HepG2 (cell line): ENCODE measurements at regions not wholly inside any gene's neighbourhood (a gene's known extent, or its start where the extent isn't known, plus 50 kb on each side); places are given as distances from the start of the nearest gene placed in this dataset.

Experiments
- BCLAF1 ChIP-seq: fragments of 450-650 bp; IDR thresholded peaks from 2 replicates; pipeline ENCODE4 v1.6.1; 2017; ENCODE audit warnings: mild to moderate bottlenecking
- CSRNP2 ChIP-seq: sonication (generic); formaldehyde crosslinking; conservative IDR thresholded peaks from 2 replicates; pipeline ENCODE4 v1.8.0; 2022; ENCODE audit warnings: low read depth, missing genetic modification reagents
- GATA4 ChIP-seq: sonication (generic); IDR thresholded peaks from 2 replicates; pipeline ENCODE4 v1.6.1; 2016; ENCODE audit warnings: antibody characterized with exemption, low read depth, borderline replicate concordance
- HCFC1 ChIP-seq: fragments of 150-350 bp; IDR thresholded peaks from 2 replicates; pipeline ENCODE4 v1.6.1; 2014; ENCODE audit warnings: low read depth, low read length
- NR1H2 ChIP-seq: sonication (generic); formaldehyde crosslinking; IDR thresholded peaks from 2 replicates; pipeline ENCODE4 v1.8.1; 2022; ENCODE audit warnings: low read depth, missing genetic modification reagents, borderline replicate concordance
- REXO4 ChIP-seq: sonication (generic); formaldehyde crosslinking; IDR thresholded peaks from 2 replicates; pipeline ENCODE4 v1.8.0; 2022; ENCODE audit warnings: missing genetic modification reagents, mild to moderate bottlenecking, borderline replicate concordance
- THAP11 ChIP-seq: IDR thresholded peaks from 2 replicates; pipeline ENCODE4 v1.6.1; 2016; ENCODE audit warnings: missing biosample characterization, missing genetic modification reagents
- TRIM22 ChIP-seq: fragments of 450-650 bp; IDR thresholded peaks from 2 replicates; pipeline ENCODE4 v1.6.1; 2017
- ZBED4 ChIP-seq: sonication (generic); formaldehyde crosslinking; IDR thresholded peaks from 2 replicates; pipeline ENCODE4 v1.4.0; 2020; ENCODE audit warnings: missing genetic modification reagents, borderline replicate concordance
- ZEB1 ChIP-seq: IDR thresholded peaks from 2 replicates; pipeline ENCODE4 v1.6.1; 2012; ENCODE audit warnings: mild to moderate bottlenecking, low read depth, inconsistent platforms; ENCODE audit not compliant: insufficient replicate concordance
- ZNF296 ChIP-seq: sonication (generic); formaldehyde crosslinking; conservative IDR thresholded peaks from 2 replicates; pipeline ENCODE4 v1.5.0; 2020; ENCODE audit warnings: mild to moderate bottlenecking, missing genetic modification reagents
- ZNF326 ChIP-seq: sonication (generic); formaldehyde crosslinking; IDR thresholded peaks from 2 replicates; pipeline ENCODE4 v1.4.0; 2020; ENCODE audit warnings: missing genetic modification reagents, borderline replicate concordance
- ZNF441 ChIP-seq: sonication (generic); formaldehyde crosslinking; IDR thresholded peaks from 2 replicates; pipeline ENCODE4 v1.7.0; 2021; ENCODE audit warnings: missing genetic modification reagents, borderline replicate concordance
- ZNF709 ChIP-seq: sonication (generic); formaldehyde crosslinking; IDR thresholded peaks from 2 replicates; pipeline ENCODE4 v1.5.0; 2020; ENCODE audit warnings: mild to moderate bottlenecking, missing genetic modification reagents
- ZNF792 ChIP-seq: IDR thresholded peaks from 2 replicates; pipeline ENCODE4 v1.6.1; 2016

- no peak for TF ChIP-seq CSRNP2 (CRISPR knock-in tag)
- no peak for TF ChIP-seq BCLAF1
- TF ChIP-seq ZNF296 (CRISPR knock-in tag) = no peak
- peak; percentile 73; the same call in 1 of the 2 replicates for TF ChIP-seq ZNF792 (CRISPR knock-in tag)
- 0 out of 2 replicates have a peak, but pooled peaks have one; percentile 18 for TF ChIP-seq ZBED4
- no peak for TF ChIP-seq ZNF441 (CRISPR knock-in tag)
- TF ChIP-seq ZNF709 = 0 out of 2 replicates have a peak, but pooled peaks have one; percentile 42
- no peak for TF ChIP-seq ZNF326 (CRISPR knock-in tag)
- TF ChIP-seq REXO4 = no peak
- no peak for TF ChIP-seq HCFC1
- no peak for TF ChIP-seq ZEB1
- no peak for TF ChIP-seq GATA4
- TF ChIP-seq NR1H2 (CRISPR knock-in tag) = no peak
- peak; percentile 76 for TF ChIP-seq THAP11 (CRISPR knock-in tag)
- TF ChIP-seq TRIM22 = no peak
Observed at GRCh38 chr17:70677783-70678647, 508.7 kb downstream of the KCNJ2 start (continued).
